Mammary epithelial cell (primary cell): ENCODE measurements at regions not wholly inside any gene's neighbourhood (a gene's known extent, or its start where the extent isn't known, plus 50 kb on each side); places are given as distances from the start of the nearest gene placed in this dataset.

ENCODE experiments used
- CTCF ChIP-seq, 2 donors: IDR thresholded peaks in 1 of 2; conservative IDR thresholded peaks in 1 of 2; 2 replicates each; pipeline ENCODE4 v1.5.1; 2011 to 2012; ENCODE audit warnings: inconsistent platforms in 2 of 2, low read length in 2 of 2, mild to moderate bottlenecking in 2 of 2, control low read depth in 1 of 2, low read depth in 1 of 2; ENCODE audit not compliant: insufficient read depth in 1 of 2; ENCODE audit errors: extremely low read depth in 1 of 2
- EZH2 ChIP-seq: IDR thresholded peaks from 2 replicates; pipeline ENCODE4 v1.6.1; 2012; ENCODE audit warnings: low read length, inconsistent platforms, borderline replicate concordance

GRCh38 chr12:13404111-13404628, 207.6 kb downstream of the EMP1 start:
- TF ChIP-seq EZH2 (no peak), CTCF (conservative IDR thresholded peaks at IDR 0.05 in 1 of 2, IDR thresholded peaks at IDR 0.05 in 1 of 2; ENCODE audit: extremely low read depth in 1 of 2, insufficient read depth in 1 of 2, low read depth in 1 of 2, low read length in 2 of 2) (no peak)
